Mononuclear cell (primary cell): ENCODE measurements at regions not wholly inside any gene's neighbourhood (a gene's known extent, or its start where the extent isn't known, plus 50 kb on each side); places are given as distances from the start of the nearest gene placed in this dataset.

Source experiments
- H3K27me3 ChIP-seq: 2 replicates; pipeline ENCODE4 v1.6.0; 2011; ENCODE audit warnings: low read length, control low read depth; ENCODE audit not compliant: insufficient read depth
- H3K4me1 ChIP-seq: 2 replicates; pipeline ENCODE4 v1.5.1; 2011; ENCODE audit warnings: mild to moderate bottlenecking, low read length, control low read depth; ENCODE audit not compliant: insufficient read depth
- H3K4me3 ChIP-seq: 2 replicates; pipeline ENCODE4 v1.5.1; 2011; ENCODE audit warnings: mild to moderate bottlenecking, low read length, moderate library complexity
- H3K9me3 ChIP-seq: 2 replicates; pipeline ENCODE4 v1.5.1; 2011; ENCODE audit warnings: low read depth, mild to moderate bottlenecking, control low read depth, low read length

GRCh38 chr1:59027177-59027576, 243.3 kb upstream of the JUN start:
- Histone ChIP-seq H3K27me3 (no peaks in the 10 kb centered on the region), H3K9me3 (no peaks in the 10 kb centered on the region), H3K4me3 (no peak overlapping the region), H3K4me1 (peaks cover 7% of the 10 kb centered on the region)

- Histone ChIP-seq H3K4me1 (peaks cover 7% of the 10 kb centered on the region), H3K9me3 (no peaks in the 10 kb centered on the region), H3K27me3 (no peaks in the 10 kb centered on the region), H3K4me3 (no peak overlapping the region)
Measured at GRCh38 chr1:59028048-59028447, 244.2 kb upstream of the JUN start.

- Histone ChIP-seq H3K4me1 (peaks cover 7% of the 10 kb centered on the region), H3K27me3 (no peaks in the 10 kb centered on the region), H3K9me3 (no peaks in the 10 kb centered on the region), H3K4me3 (no peak overlapping the region)
Measured at GRCh38 chr1:59029411-59030167, 245.7 kb upstream of the JUN start.

- Histone ChIP-seq H3K4me1 (no peaks in the 10 kb centered on the region), H3K9me3 (no peaks in the 10 kb centered on the region), H3K4me3 (no peak overlapping the region), H3K27me3 (no peaks in the 10 kb centered on the region)
Measured at GRCh38 chr1:59032228-59032627, 248.4 kb upstream of the JUN start.

- no peaks in the 10 kb centered on the region for H3K4me1 ChIP-seq
Measured at GRCh38 chr1:59033761-59034160, 249.9 kb upstream of the JUN start.

GRCh38 chr1:59034925-59035324, 251.1 kb upstream of the JUN start:
- no peaks in the 10 kb centered on the region for H3K27me3 ChIP-seq
- no peak overlapping the region for H3K4me3 ChIP-seq
- no peaks in the 10 kb centered on the region for H3K9me3 ChIP-seq
- H3K4me1 ChIP-seq = no peaks in the 10 kb centered on the region

More at GRCh38 chr1:59033761-59034160, 249.9 kb upstream of the JUN start:
- no peaks in the 10 kb centered on the region for H3K27me3 ChIP-seq
- H3K4me3 ChIP-seq = no peak overlapping the region
- H3K9me3 ChIP-seq = no peaks in the 10 kb centered on the region

GRCh38 chr1:59039551-59039950, 255.7 kb upstream of the JUN start:
- no peaks in the 10 kb centered on the region for H3K9me3 ChIP-seq
- no peak overlapping the region for H3K4me3 ChIP-seq
- no peaks in the 10 kb centered on the region for H3K27me3 ChIP-seq
- H3K4me1 ChIP-seq = peaks cover 4% of the 10 kb centered on the region

GRCh38 chr1:59040486-59040885, 256.4 kb upstream of the FGGY start:
- Histone ChIP-seq H3K4me3 (no peak overlapping the region), H3K4me1 (peaks cover 13% of the 10 kb centered on the region), H3K9me3 (no peaks in the 10 kb centered on the region), H3K27me3 (no peaks in the 10 kb centered on the region)

GRCh38 chr1:59041646-59042277, 255.1 kb upstream of the FGGY start:
- peaks cover 26% of the 10 kb centered on the region for H3K4me1 ChIP-seq
- no peak overlapping the region for H3K4me3 ChIP-seq
- no peaks in the 10 kb centered on the region for H3K9me3 ChIP-seq
- H3K27me3 ChIP-seq = no peaks in the 10 kb centered on the region

- H3K9me3 ChIP-seq = no peaks in the 10 kb centered on the region
- peaks cover 30% of the 10 kb centered on the region for H3K4me1 ChIP-seq
- no peak overlapping the region for H3K4me3 ChIP-seq
- H3K27me3 ChIP-seq = no peaks in the 10 kb centered on the region
Measured at GRCh38 chr1:59043796-59044195, 253.1 kb upstream of the FGGY start.

- Histone ChIP-seq H3K27me3 (no peaks in the 10 kb centered on the region), H3K4me3 (no peak overlapping the region), H3K9me3 (no peaks in the 10 kb centered on the region), H3K4me1 (peaks cover 30% of the 10 kb centered on the region)
Measured at GRCh38 chr1:59044535-59045121, 252.3 kb upstream of the FGGY start.

GRCh38 chr1:59045137-59045536, 251.8 kb upstream of the FGGY start:
- Histone ChIP-seq H3K4me3 (no peak overlapping the region), H3K27me3 (no peaks in the 10 kb centered on the region), H3K4me1 (peaks cover 30% of the 10 kb centered on the region), H3K9me3 (no peaks in the 10 kb centered on the region)

- H3K9me3 ChIP-seq = no peaks in the 10 kb centered on the region
- peaks cover 30% of the 10 kb centered on the region for H3K4me1 ChIP-seq
- no peak overlapping the region for H3K4me3 ChIP-seq
- no peaks in the 10 kb centered on the region for H3K27me3 ChIP-seq
Measured at GRCh38 chr1:59045636-59046035, 251.3 kb upstream of the FGGY start.

- Histone ChIP-seq H3K4me3 (no peak overlapping the region), H3K9me3 (no peaks in the 10 kb centered on the region), H3K4me1 (peaks cover 30% of the 10 kb centered on the region), H3K27me3 (no peaks in the 10 kb centered on the region)
Measured at GRCh38 chr1:59046134-59046533, 250.8 kb upstream of the FGGY start.

- no peaks in the 10 kb centered on the region for H3K9me3 ChIP-seq
- H3K27me3 ChIP-seq = no peaks in the 10 kb centered on the region
- H3K4me3 ChIP-seq = no peak overlapping the region
- H3K4me1 ChIP-seq = peaks cover 30% of the 10 kb centered on the region
Measured at GRCh38 chr1:59046730-59047157, 250.2 kb upstream of the FGGY start.
